GM19328 (cell line): ENCODE measurements at regions not wholly inside any gene's neighbourhood (a gene's known extent, or its start where the extent isn't known, plus 50 kb on each side); places are given as distances from the start of the nearest gene placed in this dataset.
"Not testable (repeated sequence)": the region's sequence is repeated elsewhere in the genome, so short reads cannot be mapped to it uniquely, and the experiment has no call there.

Experiments used
- ATAC-seq: cut with Tn5 transposase; IDR thresholded peaks from one replicate; pipeline ENCODE4 v1.9.1; 2021; ENCODE audit warnings: mild to moderate bottlenecking, moderate library complexity; ENCODE audit not compliant: unreplicated experiment

- ATAC-seq = no peak
Measured at GRCh38 chrX:45447331-45447730, 246.7 kb upstream of the DIPK2B start.

- no peak for ATAC-seq
Measured at GRCh38 chrX:45445745-45446412, 245.2 kb upstream of the DIPK2B start.

DNA sequence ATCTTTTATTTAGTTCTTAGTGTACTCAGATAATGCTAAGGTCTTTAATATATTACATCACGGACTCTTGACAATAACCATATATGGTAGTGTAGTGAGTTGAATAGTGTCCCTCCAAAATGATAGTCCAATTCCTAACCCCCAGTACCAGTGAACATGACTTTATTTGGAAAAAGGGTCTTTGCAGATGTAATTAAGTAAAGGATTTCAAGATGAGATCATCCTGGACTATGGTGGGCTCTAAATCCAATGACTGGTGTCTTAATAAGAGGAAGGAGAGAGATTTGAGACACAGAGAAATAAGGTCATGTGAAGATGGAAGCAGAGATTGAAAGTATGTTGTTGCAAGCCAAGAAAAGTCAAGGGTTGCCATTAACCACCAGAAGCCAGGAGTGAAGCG lies 236.5 kb upstream of the DIPK2B start:
- no peak for ATAC-seq

GRCh38 chrX:45435481-45435880 lies 234.8 kb upstream of the DIPK2B start:
- ATAC-seq = no peak

DNA sequence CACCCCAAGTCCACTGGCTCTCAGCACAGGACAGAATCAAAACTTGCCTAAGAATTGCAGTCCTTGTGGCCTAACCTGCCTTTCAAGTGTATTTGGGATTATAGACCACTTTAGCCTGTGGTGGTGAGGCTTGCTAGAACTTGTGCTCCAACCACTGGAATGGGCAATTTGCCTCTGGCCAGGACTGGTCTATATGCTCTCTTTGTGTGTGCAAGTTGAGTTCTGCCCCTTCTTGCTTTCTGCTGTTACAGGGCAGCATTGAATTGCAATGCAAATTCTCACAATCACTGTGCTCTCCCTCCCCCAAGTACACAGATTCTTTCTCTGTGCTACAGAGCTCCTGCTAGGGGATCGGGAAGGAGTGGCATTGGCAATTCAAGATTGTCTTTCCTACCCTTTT lies 233.6 kb upstream of the DIPK2B start:
- ATAC-seq = no peak

GRCh38 chrX:45428831-45429230 lies 228.2 kb upstream of the DIPK2B start:
- ATAC-seq = no peak

- no peak for ATAC-seq
Measured at GRCh38 chrX:45424326-45424725, 223.7 kb upstream of the DIPK2B start.

DNA sequence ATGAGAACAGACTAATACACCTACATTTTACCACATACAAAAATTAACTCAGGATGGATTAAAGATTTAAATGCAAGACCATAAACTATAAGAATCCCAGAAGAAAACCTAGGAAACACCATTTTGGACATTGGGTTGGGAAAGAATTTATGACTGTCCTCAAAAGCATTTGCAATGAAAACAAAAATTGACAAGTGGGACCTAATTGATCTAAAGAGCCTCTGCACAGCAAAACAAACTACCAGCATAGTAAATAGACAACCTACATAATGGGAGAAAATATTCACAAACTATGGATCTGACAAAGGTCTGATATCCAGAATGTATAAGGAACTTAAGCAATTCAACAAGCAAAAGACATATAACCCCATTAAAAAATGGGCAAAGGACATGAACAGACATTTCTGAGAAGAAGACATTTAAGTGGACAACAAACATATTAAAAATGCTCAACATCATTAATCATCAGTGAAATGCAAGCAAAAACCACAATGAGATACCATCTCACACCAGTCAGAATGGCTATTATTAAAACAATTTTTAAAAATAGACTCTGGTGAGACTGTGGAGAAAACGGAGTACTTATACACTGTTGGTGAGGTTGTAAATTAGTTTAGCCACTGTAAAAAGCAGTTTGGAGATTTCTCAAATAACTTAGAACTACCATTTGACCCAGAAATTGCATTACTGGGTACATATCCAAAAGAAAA lies 221.7 kb upstream of the DIPK2B start:
- ATAC-seq = no peak

GRCh38 chrX:45421806-45422205 lies 221.1 kb upstream of the DIPK2B start:
- ATAC-seq = no peak

GRCh38 chrX:45404206-45404605 lies 203.5 kb upstream of the DIPK2B start:
- no peak for ATAC-seq

DNA sequence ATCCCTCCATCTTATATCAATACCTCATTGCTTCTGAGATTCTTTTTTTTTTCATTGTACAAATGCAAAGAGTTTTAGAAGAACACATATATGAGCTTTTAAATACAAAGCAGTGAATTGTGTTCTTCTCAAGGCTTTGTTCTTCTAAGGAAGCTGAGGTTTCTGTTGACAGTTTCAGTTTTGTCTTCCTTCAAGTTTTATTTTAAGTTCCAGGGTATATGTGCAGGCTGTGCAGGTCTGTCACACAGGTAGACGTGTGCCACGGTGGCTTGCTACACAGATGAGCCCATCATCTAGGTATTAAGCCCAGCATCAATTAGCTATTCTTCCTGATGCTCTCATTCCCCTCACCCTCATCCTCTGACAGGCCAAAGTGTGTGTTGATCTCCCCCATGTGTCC lies 201.2 kb upstream of the DIPK2B start:
- ATAC-seq = no peak

DNA sequence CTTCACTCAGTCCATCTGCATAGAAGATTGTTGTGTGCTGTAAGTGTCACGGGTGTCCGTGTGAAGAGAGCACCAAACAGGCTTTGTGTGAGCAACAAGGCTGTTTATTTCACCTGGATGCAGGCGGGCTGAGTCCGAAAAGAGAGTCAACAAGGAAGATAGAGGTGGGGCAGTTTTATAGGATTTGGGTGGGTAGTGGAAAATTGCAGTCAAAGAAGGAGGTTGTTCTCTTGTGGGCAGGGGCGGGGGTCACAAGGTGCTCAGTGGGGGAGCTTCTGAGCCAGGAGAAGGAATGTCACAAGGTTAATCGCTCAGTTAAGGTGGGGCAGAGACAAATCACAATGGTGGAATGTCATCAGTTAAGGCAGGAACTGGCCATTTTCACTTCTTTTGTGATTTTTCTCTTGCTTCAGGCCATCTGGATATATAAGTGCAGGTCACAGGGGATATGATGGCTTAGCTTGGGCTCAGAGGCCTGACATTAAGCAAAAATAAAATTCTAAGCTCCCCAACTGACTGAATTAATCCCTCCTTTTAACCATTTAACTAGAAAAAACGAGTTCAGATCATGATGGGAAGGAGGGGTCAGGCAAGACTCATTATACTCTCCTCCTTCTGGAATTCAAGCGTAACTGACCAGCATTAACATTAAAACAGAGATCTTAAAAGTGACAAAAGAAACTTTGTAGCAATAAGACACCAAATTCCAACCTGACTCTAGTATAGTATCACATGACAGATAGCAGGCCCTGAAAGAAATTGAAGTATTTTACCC lies 200.5 kb upstream of the DIPK2B start:
- not testable (repeated sequence) for ATAC-seq

DNA sequence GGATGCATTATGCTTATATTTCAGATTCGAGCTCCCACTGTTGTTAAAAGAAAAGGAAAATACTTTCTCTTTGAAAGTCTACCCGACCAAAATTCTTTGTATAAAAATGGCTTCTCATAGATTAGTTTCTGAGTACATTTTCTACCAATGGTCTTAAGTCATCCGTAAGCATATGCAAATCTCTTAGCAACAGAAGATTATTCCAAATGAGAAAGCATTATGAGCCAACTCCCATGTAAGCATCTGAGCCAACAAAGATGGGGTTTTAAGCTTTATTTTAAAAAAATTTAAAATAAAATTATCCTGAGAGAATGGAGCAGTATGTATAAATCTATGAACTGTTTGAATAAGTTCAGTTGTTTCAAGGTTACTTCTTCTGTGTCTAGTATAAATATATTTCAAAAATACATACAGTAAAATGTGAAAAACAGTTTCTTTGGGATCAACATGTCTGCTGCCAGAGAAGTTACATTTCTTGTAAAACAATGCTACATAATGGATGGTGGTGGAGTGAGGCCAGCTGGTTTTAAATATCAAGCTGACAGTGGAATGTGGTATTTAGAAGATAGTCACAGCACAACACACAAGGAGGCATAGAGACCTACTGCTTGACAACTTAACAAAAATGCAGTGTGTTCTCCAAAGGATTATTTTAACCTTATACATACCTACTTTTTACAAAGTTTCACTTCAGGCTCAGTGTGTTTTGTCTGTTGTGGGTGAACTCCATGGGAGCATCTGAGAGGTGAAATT lies 199.5 kb upstream of the DIPK2B start:
- ATAC-seq = no peak

- ATAC-seq = no peak
Measured at GRCh38 chrX:45385757-45386156, 185.1 kb upstream of the DIPK2B start.

DNA sequence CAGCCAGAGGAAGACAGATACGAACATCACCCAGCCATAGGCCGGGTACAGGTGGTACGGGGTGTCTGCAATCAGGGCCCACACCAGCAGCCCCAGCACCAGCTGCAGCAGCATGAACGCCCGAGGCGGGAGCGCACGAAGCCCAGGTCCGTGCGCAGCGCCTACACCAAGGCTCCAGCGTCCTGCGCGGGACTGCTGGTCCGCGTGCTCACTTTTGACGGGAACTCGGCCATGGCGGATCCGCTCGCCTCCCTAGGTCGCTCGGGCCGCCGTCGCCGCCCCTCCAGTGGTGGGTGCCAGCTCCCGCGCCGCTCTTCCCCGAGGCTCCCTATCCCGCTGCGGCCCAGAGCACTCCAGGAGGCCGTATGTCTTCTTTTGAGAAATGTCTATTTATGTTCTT lies 181.2 kb upstream of the DIPK2B start:
- no peak for ATAC-seq

- no peak for ATAC-seq
Measured at GRCh38 chrX:45381366-45381765, 180.7 kb upstream of the DIPK2B start.

GRCh38 chrX:45379236-45379635 lies 178.6 kb upstream of the DIPK2B start:
- ATAC-seq = no peak

- no peak for ATAC-seq
Measured at GRCh38 chrX:45372151-45372550, 171.5 kb upstream of the DIPK2B start.

DNA sequence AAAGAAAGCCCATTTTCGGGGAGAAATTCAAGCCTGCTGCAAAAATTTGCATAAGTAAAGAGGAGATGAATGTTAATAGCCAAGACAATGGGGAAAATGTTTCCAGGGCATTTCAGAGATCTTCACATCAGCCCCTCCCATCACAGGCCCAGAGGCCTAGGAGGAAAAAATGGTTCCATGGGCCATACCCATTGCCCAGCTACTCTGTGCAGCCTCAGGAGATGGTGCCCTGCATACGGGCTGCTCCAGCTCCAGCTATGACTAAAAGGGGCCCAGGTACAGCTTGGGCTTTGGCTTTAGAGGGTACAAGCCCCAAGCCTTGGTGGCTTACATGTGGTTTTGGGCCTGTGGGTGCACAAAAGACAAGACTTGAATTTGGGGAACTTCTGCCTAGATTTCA lies 168.0 kb upstream of the DIPK2B start:
- no peak for ATAC-seq

- no peak for ATAC-seq
Measured at GRCh38 chrX:45363596-45363995, 162.9 kb upstream of the DIPK2B start.

DNA sequence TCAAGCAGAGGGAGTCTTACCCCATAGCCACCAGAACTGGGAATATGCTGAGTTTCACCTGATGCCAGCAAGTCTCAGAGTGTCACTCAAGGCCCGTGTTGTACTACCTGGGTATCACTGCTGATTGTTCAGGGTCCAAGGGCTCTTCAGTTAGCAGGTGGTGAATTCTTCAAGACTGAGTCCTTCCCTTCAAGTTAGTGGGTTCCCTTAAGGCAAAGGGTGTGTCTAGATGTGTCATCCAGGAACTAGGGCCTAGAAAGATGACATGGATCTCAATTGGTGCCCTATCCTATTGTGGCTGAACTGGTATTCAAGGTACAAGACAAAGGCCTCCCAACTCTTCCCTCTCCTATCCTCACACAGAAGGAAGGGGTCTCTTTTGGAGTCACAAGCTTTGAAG lies 159.9 kb upstream of the DIPK2B start:
- no peak for ATAC-seq
